ENCODE measurements at regions not wholly inside any gene's neighbourhood (a gene's known extent, or its start where the extent isn't known, plus 50 kb on each side); places are given as distances from the start of the nearest gene placed in this dataset.

- no peak for DNase-seq (ENCODE audit: low read depth in 2 of 2)
- H3K9ac ChIP-seq (ENCODE audit: insufficient read depth, low read length): no peak overlapping the region
- no peak for TF ChIP-seq CTCF (conservative IDR thresholded peaks at IDR 0.05 in 1 of 2, IDR thresholded peaks at IDR 0.05 in 1 of 2; ENCODE audit: low read depth in 1 of 2, low read length in 2 of 2)
- TF ChIP-seq EZH2 (IDR thresholded peaks at IDR 0.05; ENCODE audit: low read length, missing control alignments): no peak
Measured at GRCh38 chr5:152063004-152063403, 138.4 kb upstream of the GLRA1 start.

GRCh38 chr5:152061095-152061494 is 136.4 kb upstream of the GLRA1 start:
- DNase-seq (ENCODE audit: low read depth in 2 of 2): no peak
- H3K79me2 ChIP-seq (ENCODE audit: control insufficient read depth, insufficient read depth, low read length): no peaks in the 10 kb centered on the region
- H3K4me3 ChIP-seq (replicated peaks in 1 of 4; ENCODE audit: control extremely low read depth in 1 of 4, insufficient read depth in 1 of 4, low read depth in 3 of 4, low read length in 4 of 4): no peak overlapping the region
- H4K20me1 ChIP-seq (ENCODE audit: control insufficient read depth, extremely low read depth, insufficient read depth, low read length): no peaks in the 10 kb centered on the region
- no peaks in the 10 kb centered on the region for H3K36me3 ChIP-seq (ENCODE audit: control insufficient read depth, insufficient read depth, low read length)
- TF ChIP-seq CTCF (conservative IDR thresholded peaks at IDR 0.05 in 1 of 2, IDR thresholded peaks at IDR 0.05 in 1 of 2; ENCODE audit: low read depth in 1 of 2, low read length in 2 of 2) (no peak), EZH2 (IDR thresholded peaks at IDR 0.05; ENCODE audit: low read length, missing control alignments) (no peak)
- H3K9ac ChIP-seq (ENCODE audit: insufficient read depth, low read length): no peak overlapping the region
- H2AFZ ChIP-seq (ENCODE audit: low read length): no peak overlapping the region
- no peak overlapping the region for H3K4me2 ChIP-seq (ENCODE audit: extremely low read depth, insufficient read depth, low read length)
- no peaks in the 10 kb centered on the region for H3K9me3 ChIP-seq (ENCODE audit: control insufficient read depth, insufficient read depth, low read depth, low read length)
- H3K27ac ChIP-seq (ENCODE audit: insufficient read depth, low read length): no peak overlapping the region
- H3K4me1 ChIP-seq (ENCODE audit: control insufficient read depth, extremely low read depth, insufficient read depth, low read length): no peaks in the 10 kb centered on the region
- H3K27me3 ChIP-seq (ENCODE audit: control insufficient read depth, insufficient read depth, low read length): no peaks in the 10 kb centered on the region

More at GRCh38 chr5:152063004-152063403, 138.4 kb upstream of the GLRA1 start:
- H3K27me3 ChIP-seq (ENCODE audit: control insufficient read depth, insufficient read depth, low read length): no peaks in the 10 kb centered on the region
- H2AFZ ChIP-seq (ENCODE audit: low read length): no peak overlapping the region
- H3K36me3 ChIP-seq (ENCODE audit: control insufficient read depth, insufficient read depth, low read length): no peaks in the 10 kb centered on the region
- no peaks in the 10 kb centered on the region for H3K4me1 ChIP-seq (ENCODE audit: control insufficient read depth, extremely low read depth, insufficient read depth, low read length)
- no peaks in the 10 kb centered on the region for H3K79me2 ChIP-seq (ENCODE audit: control insufficient read depth, insufficient read depth, low read length)
- no peak overlapping the region for H3K4me3 ChIP-seq (replicated peaks in 1 of 4; ENCODE audit: control extremely low read depth in 1 of 4, insufficient read depth in 1 of 4, low read depth in 3 of 4, low read length in 4 of 4)
- H3K9me3 ChIP-seq (ENCODE audit: control insufficient read depth, insufficient read depth, low read depth, low read length): no peaks in the 10 kb centered on the region
- no peaks in the 10 kb centered on the region for H4K20me1 ChIP-seq (ENCODE audit: control insufficient read depth, extremely low read depth, insufficient read depth, low read length)
- H3K27ac ChIP-seq (ENCODE audit: insufficient read depth, low read length): no peak overlapping the region
- H3K4me2 ChIP-seq (ENCODE audit: extremely low read depth, insufficient read depth, low read length): no peak overlapping the region

- no peaks in the 10 kb centered on the region for H3K4me1 ChIP-seq (ENCODE audit: control insufficient read depth, extremely low read depth, insufficient read depth, low read length)
- no peak overlapping the region for H3K4me2 ChIP-seq (ENCODE audit: extremely low read depth, insufficient read depth, low read length)
- no peak overlapping the region for H3K27ac ChIP-seq (ENCODE audit: insufficient read depth, low read length)
- DNase-seq (ENCODE audit: low read depth in 2 of 2): no peak
- H2AFZ ChIP-seq (ENCODE audit: low read length): no peak overlapping the region
- no peaks in the 10 kb centered on the region for H3K36me3 ChIP-seq (ENCODE audit: control insufficient read depth, insufficient read depth, low read length)
- H3K4me3 ChIP-seq (replicated peaks in 1 of 4; ENCODE audit: control extremely low read depth in 1 of 4, insufficient read depth in 1 of 4, low read depth in 3 of 4, low read length in 4 of 4): no peak overlapping the region
- no peak overlapping the region for H3K9ac ChIP-seq (ENCODE audit: insufficient read depth, low read length)
- H3K79me2 ChIP-seq (ENCODE audit: control insufficient read depth, insufficient read depth, low read length): no peaks in the 10 kb centered on the region
- H3K9me3 ChIP-seq (ENCODE audit: control insufficient read depth, insufficient read depth, low read depth, low read length): no peaks in the 10 kb centered on the region
- TF ChIP-seq EZH2 (IDR thresholded peaks at IDR 0.05; ENCODE audit: low read length, missing control alignments) (no peak), CTCF (conservative IDR thresholded peaks at IDR 0.05 in 1 of 2, IDR thresholded peaks at IDR 0.05 in 1 of 2; ENCODE audit: low read depth in 1 of 2, low read length in 2 of 2) (no peak)
- H3K27me3 ChIP-seq (ENCODE audit: control insufficient read depth, insufficient read depth, low read length): no peaks in the 10 kb centered on the region
- no peaks in the 10 kb centered on the region for H4K20me1 ChIP-seq (ENCODE audit: control insufficient read depth, extremely low read depth, insufficient read depth, low read length)
Measured at GRCh38 chr5:152058267-152058666, 133.6 kb upstream of the GLRA1 start.

All from fibroblast of lung (primary cell).